ENCODE measurements at regions not wholly inside any gene's neighbourhood (a gene's known extent, or its start where the extent isn't known, plus 50 kb on each side); places are given as distances from the start of the nearest gene placed in this dataset.

DNA sequence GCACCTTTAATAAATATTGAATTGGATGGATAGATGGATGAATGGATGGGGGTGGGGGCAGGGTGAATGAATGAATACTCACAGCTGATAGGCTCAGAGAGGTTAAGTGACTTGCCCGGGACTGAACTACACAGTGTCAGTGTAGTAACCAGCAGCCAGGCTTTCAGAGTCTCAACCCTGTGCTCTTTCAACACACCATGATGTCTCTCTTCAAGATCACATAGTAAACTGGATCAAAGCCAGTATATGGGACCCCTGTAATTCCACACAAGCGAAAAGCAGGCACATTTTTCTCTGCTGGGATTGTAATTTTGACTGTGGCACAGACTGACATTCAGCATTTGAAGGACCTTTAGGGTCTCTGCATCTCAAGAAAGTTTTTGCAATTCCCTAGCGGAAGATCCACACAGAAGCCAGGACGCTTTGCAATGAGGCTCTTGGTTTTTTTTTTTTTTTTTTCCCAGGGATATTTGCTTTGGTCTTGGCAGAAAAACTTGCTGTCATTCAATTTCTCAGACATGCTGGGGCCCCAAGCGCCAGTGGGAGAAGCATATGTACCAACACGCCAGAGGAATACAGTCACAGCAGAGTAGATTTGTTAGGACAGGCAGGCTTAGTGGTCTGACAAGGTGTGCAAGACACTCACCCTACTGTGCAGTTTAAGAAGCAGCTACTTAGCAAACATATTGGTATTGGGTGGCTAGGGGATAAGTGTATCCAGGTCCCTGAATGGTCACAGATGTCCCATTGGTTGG is 213.1 kb upstream of the CAMK1G start:
- TF ChIP-seq, protein P1, sequence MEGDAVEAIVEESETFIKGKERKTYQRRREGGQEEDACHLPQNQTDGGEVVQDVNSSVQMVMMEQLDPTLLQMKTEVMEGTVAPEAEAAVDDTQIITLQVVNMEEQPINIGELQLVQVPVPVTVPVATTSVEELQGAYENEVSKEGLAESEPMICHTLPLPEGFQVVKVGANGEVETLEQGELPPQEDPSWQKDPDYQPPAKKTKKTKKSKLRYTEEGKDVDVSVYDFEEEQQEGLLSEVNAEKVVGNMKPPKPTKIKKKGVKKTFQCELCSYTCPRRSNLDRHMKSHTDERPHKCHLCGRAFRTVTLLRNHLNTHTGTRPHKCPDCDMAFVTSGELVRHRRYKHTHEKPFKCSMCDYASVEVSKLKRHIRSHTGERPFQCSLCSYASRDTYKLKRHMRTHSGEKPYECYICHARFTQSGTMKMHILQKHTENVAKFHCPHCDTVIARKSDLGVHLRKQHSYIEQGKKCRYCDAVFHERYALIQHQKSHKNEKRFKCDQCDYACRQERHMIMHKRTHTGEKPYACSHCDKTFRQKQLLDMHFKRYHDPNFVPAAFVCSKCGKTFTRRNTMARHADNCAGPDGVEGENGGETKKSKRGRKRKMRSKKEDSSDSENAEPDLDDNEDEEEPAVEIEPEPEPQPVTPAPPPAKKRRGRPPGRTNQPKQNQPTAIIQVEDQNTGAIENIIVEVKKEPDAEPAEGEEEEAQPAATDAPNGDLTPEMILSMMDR (IDR thresholded peaks at IDR 0.05): no peak
- no peak for TF ChIP-seq POLR2A (IDR thresholded peaks at IDR 0.05)
- no peak for TF ChIP-seq EP300 (IDR thresholded peaks at IDR 0.05)
- no peak for TF ChIP-seq POLR2AphosphoS5 (IDR thresholded peaks at IDR 0.05)
